CD4-positive, alpha-beta T cell (primary cell): ENCODE measurements at regions not wholly inside any gene's neighbourhood (a gene's known extent, or its start where the extent isn't known, plus 50 kb on each side); places are given as distances from the start of the nearest gene placed in this dataset.

Experiments
- ATAC-seq: fragments of 200-7000 bp; cut with Tn5 transposase; one replicate; pipeline ENCODE4 v1.10.0; 2022; ENCODE audit warnings: mild to moderate bottlenecking; ENCODE audit not compliant: poor library complexity
- CTCF ChIA-PET: fragments of 350-600 bp; sonication (Branson Sonifier 250); formaldehyde crosslinking; loops from one replicate; lab custom pipeline; 2021; ENCODE audit warnings: antibody characterized with exemption, inconsistent platforms; lab: Charles Lee
- POLR2A ChIA-PET: fragments of 350-600 bp; sonication (Branson Sonifier 250); formaldehyde crosslinking; loops from one replicate; lab custom pipeline; 2021; ENCODE audit warnings: antibody characterized with exemption, inconsistent platforms; lab: Charles Lee
- DNase-seq, 14 experiments: peaks; one replicate each; pipeline ENCODE4 v3.0.0-alpha.2; 2013 to 2020; ENCODE audit warnings: mixed read lengths in 2 of 14
- H3K27ac ChIP-seq, 2 donors: one replicate each; pipeline versions ENCODE4 v1.5.1 to v1.7.0; 2013; ENCODE audit warnings: low read length in 2 of 2, low read depth in 1 of 2, mild to moderate bottlenecking in 1 of 2
- H3K27me3 ChIP-seq, 2 experiments: 1 replicate in 1 of 2; 2 replicates in 1 of 2; pipeline versions ENCODE4 v1.6.1 to v1.7.0; 2013; ENCODE audit warnings: low read length in 2 of 2, control low read depth in 1 of 2, mild to moderate bottlenecking in 1 of 2, moderate library complexity in 1 of 2; ENCODE audit not compliant: insufficient read depth in 2 of 2, control insufficient read depth in 1 of 2
- H3K36me3 ChIP-seq: one replicate; pipeline ENCODE4 v1.6.1; 2013; ENCODE audit warnings: low read length, control low read depth; ENCODE audit not compliant: insufficient read depth
- H3K4me1 ChIP-seq: one replicate; pipeline ENCODE4 v1.6.1; 2013; ENCODE audit warnings: low read length, control low read depth; ENCODE audit not compliant: insufficient read depth
- H3K4me3 ChIP-seq: one replicate; pipeline ENCODE4 v1.5.1; 2013; ENCODE audit warnings: mild to moderate bottlenecking, low read length, moderate library complexity
- H3K9me3 ChIP-seq, 2 experiments: 1 replicate in 1 of 2; 2 replicates in 1 of 2; pipeline versions ENCODE4 v1.6.1 to v1.7.0; 2013; ENCODE audit warnings: low read length in 2 of 2, mild to moderate bottlenecking in 2 of 2, control low read depth in 1 of 2, moderate library complexity in 1 of 2; ENCODE audit not compliant: control insufficient read depth in 1 of 2, insufficient read depth in 1 of 2
- H3K27ac Mint-ChIP-seq: one replicate; pipeline ENCODE4 v1.8.0; 2020; ENCODE audit warnings: mixed read lengths
- H3K27me3 Mint-ChIP-seq: one replicate; pipeline ENCODE4 v1.8.0; 2021; ENCODE audit warnings: mixed read lengths
- H3K36me3 Mint-ChIP-seq: one replicate; pipeline ENCODE4 v1.8.0; 2021; ENCODE audit warnings: low read depth, mixed read lengths
- H3K4me1 Mint-ChIP-seq: one replicate; pipeline ENCODE4 v1.8.0; 2021; ENCODE audit warnings: low read depth, mixed read lengths
- H3K4me3 Mint-ChIP-seq: one replicate; pipeline ENCODE4 v1.8.0; 2020; ENCODE audit warnings: mild to moderate bottlenecking, mixed read lengths
- H3K9me3 Mint-ChIP-seq: one replicate; pipeline ENCODE4 v1.8.0; 2020; ENCODE audit warnings: mixed read lengths
- intact Hi-C, 2 experiments: fragments of 100-400 bp; cut with DNase I in 1 of 2; cut with micrococcal nuclease in 1 of 2; formaldehyde crosslinking; loops; one replicate each; pipeline versions ENCODE4 v1.15.1 to v1.9.0; 2023 to 2025; cut with DNase I, micrococcal nuclease
- TF ChIP-seq, protein P1 (sequence below): fragments of 200-600 bp; IDR thresholded peaks from one replicate; pipeline ENCODE4 v1.8.0; 2022; ENCODE audit warnings: antibody characterized with exemption, mild to moderate bottlenecking

DNA sequence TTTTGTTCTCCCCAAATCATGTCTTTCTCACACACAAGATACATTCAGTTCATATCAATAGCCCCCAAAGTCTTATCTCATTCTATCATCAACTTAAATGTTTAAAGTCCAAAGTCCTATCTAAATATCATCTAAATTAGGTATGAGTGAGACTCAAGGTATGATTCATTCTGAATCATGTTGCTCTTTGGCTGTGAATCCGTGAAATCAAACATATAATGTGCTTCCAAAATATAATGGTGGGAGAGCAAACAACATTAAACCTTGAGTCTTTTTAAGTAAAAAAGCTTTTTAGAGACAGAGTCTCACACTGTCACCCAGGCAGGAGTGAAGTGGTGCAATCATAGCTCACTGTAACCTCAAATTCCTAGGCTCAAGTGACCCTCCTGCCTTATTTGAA, 139.1 kb downstream of the SAMMSON start:
- no peak for ATAC-seq
- TF ChIP-seq, protein P1, sequence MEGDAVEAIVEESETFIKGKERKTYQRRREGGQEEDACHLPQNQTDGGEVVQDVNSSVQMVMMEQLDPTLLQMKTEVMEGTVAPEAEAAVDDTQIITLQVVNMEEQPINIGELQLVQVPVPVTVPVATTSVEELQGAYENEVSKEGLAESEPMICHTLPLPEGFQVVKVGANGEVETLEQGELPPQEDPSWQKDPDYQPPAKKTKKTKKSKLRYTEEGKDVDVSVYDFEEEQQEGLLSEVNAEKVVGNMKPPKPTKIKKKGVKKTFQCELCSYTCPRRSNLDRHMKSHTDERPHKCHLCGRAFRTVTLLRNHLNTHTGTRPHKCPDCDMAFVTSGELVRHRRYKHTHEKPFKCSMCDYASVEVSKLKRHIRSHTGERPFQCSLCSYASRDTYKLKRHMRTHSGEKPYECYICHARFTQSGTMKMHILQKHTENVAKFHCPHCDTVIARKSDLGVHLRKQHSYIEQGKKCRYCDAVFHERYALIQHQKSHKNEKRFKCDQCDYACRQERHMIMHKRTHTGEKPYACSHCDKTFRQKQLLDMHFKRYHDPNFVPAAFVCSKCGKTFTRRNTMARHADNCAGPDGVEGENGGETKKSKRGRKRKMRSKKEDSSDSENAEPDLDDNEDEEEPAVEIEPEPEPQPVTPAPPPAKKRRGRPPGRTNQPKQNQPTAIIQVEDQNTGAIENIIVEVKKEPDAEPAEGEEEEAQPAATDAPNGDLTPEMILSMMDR = no peak

More for the DNA sequence above, 139.1 kb downstream of the SAMMSON start:
- Mint-ChIP-seq H3K9me3 (no peaks in the 10 kb centered on the region), H3K36me3 (no peaks in the 10 kb centered on the region), H3K4me3 (no peak overlapping the region), H3K4me1 (no peaks in the 10 kb centered on the region), H3K27ac (no peak overlapping the region), H3K27me3 (peaks cover 32% of the 10 kb centered on the region)
- no peak overlapping the region for H3K27ac ChIP-seq
- ChIA-PET POLR2A (no interaction called here), CTCF (no interaction called here)
- no peak overlapping the region for H3K4me3 ChIP-seq
- H3K36me3 ChIP-seq = no peaks in the 10 kb centered on the region
- H3K4me1 ChIP-seq = no peaks in the 10 kb centered on the region
- DNase-seq = no peak
- H3K27me3 ChIP-seq = no peaks in the 10 kb centered on the region
- no peaks in the 10 kb centered on the region for H3K9me3 ChIP-seq
- intact Hi-C loops = no loop called here
